Neural progenitor cell (in vitro differentiated cells): ENCODE measurements at regions not wholly inside any gene's neighbourhood (a gene's known extent, or its start where the extent isn't known, plus 50 kb on each side); places are given as distances from the start of the nearest gene placed in this dataset.

ENCODE experiments used
- DNase-seq: peaks from one replicate; pipeline ENCODE4 v3.0.0-alpha.2; 2016; ENCODE audit warnings: low spot score
- H2AFZ ChIP-seq: fragments of 200-600 bp; sonication (generic); replicated peaks from 2 replicates; pipeline ENCODE4 v1.6.1; 2016; ENCODE audit warnings: antibody characterized with exemption
- H3F3A ChIP-seq: fragments of 200-600 bp; sonication (generic); 2 replicates; pipeline ENCODE4 v1.6.1; 2016; ENCODE audit warnings: antibody characterized with exemption, low read depth
- H3K27ac ChIP-seq: fragments of 200-600 bp; sonication (generic); 2 replicates; pipeline ENCODE4 v1.5.1; 2016; ENCODE audit warnings: mild to moderate bottlenecking
- H3K27me3 ChIP-seq: fragments of 200-600 bp; sonication (generic); 2 replicates; pipeline ENCODE4 v1.6.1; 2016; ENCODE audit warnings: mild to moderate bottlenecking, moderate library complexity
- H3K36me3 ChIP-seq: fragments of 200-600 bp; sonication (generic); 2 replicates; pipeline ENCODE4 v1.5.1; 2016
- H3K4me1 ChIP-seq: fragments of 200-600 bp; sonication (generic); 2 replicates; pipeline ENCODE4 v1.6.1; 2016; ENCODE audit warnings: mixed run types
- H3K4me2 ChIP-seq: fragments of 200-600 bp; sonication (generic); 2 replicates; pipeline ENCODE4 v1.6.1; 2016
- H3K4me3 ChIP-seq: fragments of 200-600 bp; sonication (generic); 2 replicates; pipeline ENCODE4 v1.5.1; 2016
- H3K79me2 ChIP-seq: fragments of 200-600 bp; sonication (generic); 2 replicates; pipeline ENCODE4 v1.6.1; 2016; ENCODE audit warnings: low read depth
- H3K9ac ChIP-seq: fragments of 200-600 bp; sonication (generic); 2 replicates; pipeline ENCODE4 v1.6.1; 2016
- H3K9me3 ChIP-seq: fragments of 200-600 bp; sonication (generic); 2 replicates; pipeline ENCODE4 v1.5.1; 2016; ENCODE audit warnings: low read depth
- H4K20me1 ChIP-seq: fragments of 200-600 bp; sonication (generic); 2 replicates; pipeline ENCODE4 v1.6.1; 2016; ENCODE audit warnings: low read depth
- H3K27ac Mint-ChIP-seq: 3 replicates; pipeline ENCODE4 v1.8.0; 2021; ENCODE audit warnings: mixed read lengths
- H3K27me3 Mint-ChIP-seq: 2 replicates; pipeline ENCODE4 v1.8.0; 2022; ENCODE audit warnings: low read depth, mild to moderate bottlenecking, inconsistent platforms, moderate library complexity, mixed read lengths; ENCODE audit not compliant: insufficient read depth
- H3K36me3 Mint-ChIP-seq: 3 replicates; pipeline ENCODE4 v1.8.0; 2021; ENCODE audit warnings: mixed read lengths
- H3K4me1 Mint-ChIP-seq: 3 replicates; pipeline ENCODE4 v1.8.0; 2021; ENCODE audit warnings: mixed read lengths
- H3K4me3 Mint-ChIP-seq: 3 replicates; pipeline ENCODE4 v1.8.0; 2021; ENCODE audit warnings: mild to moderate bottlenecking, moderate library complexity, mixed read lengths
- H3K9me3 Mint-ChIP-seq: 3 replicates; pipeline ENCODE4 v1.8.0; 2020; ENCODE audit warnings: mixed read lengths
- CTCF ChIP-seq: fragments of 200-600 bp; sonication (generic); IDR thresholded peaks from 2 replicates; pipeline ENCODE4 v1.5.1; 2017; ENCODE audit warnings: antibody characterized with exemption, mild to moderate bottlenecking
- EZH2 ChIP-seq: fragments of 200-600 bp; sonication (generic); IDR thresholded peaks from 2 replicates; pipeline ENCODE4 v1.6.1; 2017; ENCODE audit warnings: antibody characterized with exemption, mild to moderate bottlenecking, moderate library complexity
- EZH2phosphoT487 ChIP-seq: fragments of 200-600 bp; sonication (generic); IDR thresholded peaks from 2 replicates; pipeline ENCODE4 v1.6.1; 2017; ENCODE audit warnings: antibody characterized with exemption

- Mint-ChIP-seq H3K4me1 (no peaks in the 10 kb centered on the region), H3K27ac (no peak overlapping the region), H3K9me3 (peaks cover 2% of the 10 kb centered on the region), H3K4me3 (no peak overlapping the region), H3K36me3 (no peaks in the 10 kb centered on the region), H3K27me3 (no peaks in the 10 kb centered on the region)
- no peaks in the 10 kb centered on the region for H3K9me3 ChIP-seq
- no peaks in the 10 kb centered on the region for H3F3A ChIP-seq
- H3K4me2 ChIP-seq, result no peak overlapping the region
- H3K27me3 ChIP-seq, result no peaks in the 10 kb centered on the region
- DNase-seq, result no peak
- no peaks in the 10 kb centered on the region for H4K20me1 ChIP-seq
- H3K36me3 ChIP-seq, result no peaks in the 10 kb centered on the region
- no peak for TF ChIP-seq EZH2phosphoT487
- no peak for TF ChIP-seq CTCF
- no peak for TF ChIP-seq EZH2
- H3K4me1 ChIP-seq, result no peaks in the 10 kb centered on the region
- no peaks in the 10 kb centered on the region for H3K79me2 ChIP-seq
- no peak overlapping the region for H3K27ac ChIP-seq
- no peak overlapping the region for H3K4me3 ChIP-seq
- no peak overlapping the region for H3K9ac ChIP-seq
- H2AFZ ChIP-seq, result no peak overlapping the region
Observed at GRCh38 chr18:64322189-64322588, 173.3 kb upstream of the LINC00305 start.

DNA sequence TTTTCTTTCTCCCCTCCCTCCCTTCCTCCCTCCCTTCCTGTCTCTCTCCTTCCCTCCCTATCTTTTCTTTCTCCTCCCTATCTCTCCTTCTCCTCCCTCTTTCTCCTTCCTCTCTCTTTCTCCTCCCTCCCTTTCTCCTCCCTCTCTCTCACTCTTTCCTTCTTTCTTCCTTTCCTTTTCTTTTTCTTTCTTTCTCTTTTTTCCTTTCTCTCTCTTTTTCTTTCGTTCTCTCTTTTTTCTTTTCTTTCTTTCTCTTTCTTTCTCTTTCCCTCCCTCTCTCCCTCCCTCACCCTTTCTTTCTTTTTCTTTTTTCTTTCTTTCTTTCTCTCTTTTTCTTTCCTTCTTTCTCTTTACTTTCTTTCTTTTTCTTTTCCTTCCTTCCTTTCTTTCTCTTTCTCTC lies 169.7 kb upstream of the LINC00305 start:
- TF ChIP-seq CTCF (no peak), EZH2 (no peak), EZH2phosphoT487 (no peak)
- Mint-ChIP-seq H3K4me3 (no peak overlapping the region), H3K27ac (no peak overlapping the region), H3K9me3 (peaks cover 6% of the 10 kb centered on the region), H3K4me1 (no peaks in the 10 kb centered on the region), H3K36me3 (no peaks in the 10 kb centered on the region), H3K27me3 (no peaks in the 10 kb centered on the region)
- Histone ChIP-seq H4K20me1 (no peaks in the 10 kb centered on the region), H3K27me3 (no peaks in the 10 kb centered on the region), H3K36me3 (no peaks in the 10 kb centered on the region), H3K4me3 (no peak overlapping the region), H3K27ac (no peak overlapping the region), H2AFZ (no peak overlapping the region), H3K4me1 (no peaks in the 10 kb centered on the region), H3F3A (no peaks in the 10 kb centered on the region), H3K4me2 (no peak overlapping the region), H3K79me2 (no peaks in the 10 kb centered on the region), H3K9ac (no peak overlapping the region), H3K9me3 (no peaks in the 10 kb centered on the region)
- no peak for DNase-seq

- Histone ChIP-seq H3K27ac (no peak overlapping the region), H3K4me2 (no peak overlapping the region), H3K36me3 (no peaks in the 10 kb centered on the region), H4K20me1 (no peaks in the 10 kb centered on the region), H3K79me2 (no peaks in the 10 kb centered on the region), H3K27me3 (no peaks in the 10 kb centered on the region), H3K4me1 (peaks cover 3% of the 10 kb centered on the region), H3K9ac (no peak overlapping the region), H3K9me3 (no peaks in the 10 kb centered on the region), H3F3A (no peaks in the 10 kb centered on the region), H2AFZ (no peak overlapping the region), H3K4me3 (no peak overlapping the region)
- no peak overlapping the region for H3K27ac Mint-ChIP-seq
- H3K4me3 Mint-ChIP-seq, result no peak overlapping the region
- peaks cover 11% of the 10 kb centered on the region for H3K4me1 Mint-ChIP-seq
- H3K27me3 Mint-ChIP-seq, result no peaks in the 10 kb centered on the region
- no peak for DNase-seq
- H3K9me3 Mint-ChIP-seq, result peaks cover under 1% of the 10 kb centered on the region
- H3K36me3 Mint-ChIP-seq, result no peaks in the 10 kb centered on the region
- no peak for TF ChIP-seq CTCF
- no peak for TF ChIP-seq EZH2phosphoT487
- TF ChIP-seq EZH2, result no peak
Observed at GRCh38 chr18:64311859-64312258, 163.0 kb upstream of the LINC00305 start.

GRCh38 chr18:64295839-64296238 lies 147.0 kb upstream of the LINC00305 start:
- Histone ChIP-seq H3K27ac (no peak overlapping the region), H3K9me3 (no peaks in the 10 kb centered on the region), H3K9ac (no peak overlapping the region), H3K27me3 (no peaks in the 10 kb centered on the region), H3K4me3 (no peak overlapping the region), H3K79me2 (no peaks in the 10 kb centered on the region), H2AFZ (no peak overlapping the region), H3F3A (no peaks in the 10 kb centered on the region), H3K4me1 (peaks cover 3% of the 10 kb centered on the region), H3K4me2 (no peak overlapping the region), H3K36me3 (no peaks in the 10 kb centered on the region), H4K20me1 (no peaks in the 10 kb centered on the region)
- no peak for DNase-seq
- TF ChIP-seq CTCF (no peak), EZH2 (no peak), EZH2phosphoT487 (no peak)
- Mint-ChIP-seq H3K4me3 (no peak overlapping the region), H3K4me1 (no peaks in the 10 kb centered on the region), H3K27me3 (no peaks in the 10 kb centered on the region), H3K9me3 (no peaks in the 10 kb centered on the region), H3K36me3 (no peaks in the 10 kb centered on the region), H3K27ac (no peak overlapping the region)
